ENCODE measurements at regions not wholly inside any gene's neighbourhood (a gene's known extent, or its start where the extent isn't known, plus 50 kb on each side); places are given as distances from the start of the nearest gene placed in this dataset.

DNA sequence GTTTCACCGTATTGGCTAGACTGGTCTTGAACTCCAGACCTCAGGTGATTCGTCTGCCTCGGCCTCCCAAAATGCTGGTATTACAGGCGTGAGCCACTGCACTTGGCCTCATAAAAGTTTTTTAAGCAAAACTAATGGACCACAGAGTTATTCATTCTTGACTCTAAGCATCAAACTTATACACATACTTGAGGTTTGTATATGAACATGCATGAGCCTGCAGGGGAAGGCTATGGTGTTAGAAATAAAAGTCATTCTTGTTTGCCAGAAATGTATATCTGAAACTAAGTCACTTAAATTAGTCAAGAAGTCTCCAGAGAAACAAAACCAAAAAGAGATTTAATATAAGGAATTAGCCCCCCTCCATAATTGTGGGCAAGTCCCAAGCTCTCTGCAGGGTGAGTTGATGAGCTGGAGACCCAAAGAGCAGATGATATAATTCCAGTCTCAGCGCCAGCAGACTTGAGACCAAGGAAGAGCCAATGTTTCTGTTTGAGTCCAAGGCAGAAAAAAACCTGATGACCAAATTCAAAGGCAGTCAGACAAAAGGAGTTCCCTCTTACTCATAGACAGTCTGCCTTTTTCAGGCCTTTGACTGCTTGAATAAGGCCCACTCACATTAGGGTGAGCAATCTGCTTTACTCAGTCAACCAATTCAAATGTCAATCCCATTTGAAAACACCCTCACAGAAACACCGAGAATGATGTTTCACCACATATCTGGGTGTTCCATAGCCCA lies 69.0 kb upstream of the DSG1 start:
- no peak for DNase-seq

DNA sequence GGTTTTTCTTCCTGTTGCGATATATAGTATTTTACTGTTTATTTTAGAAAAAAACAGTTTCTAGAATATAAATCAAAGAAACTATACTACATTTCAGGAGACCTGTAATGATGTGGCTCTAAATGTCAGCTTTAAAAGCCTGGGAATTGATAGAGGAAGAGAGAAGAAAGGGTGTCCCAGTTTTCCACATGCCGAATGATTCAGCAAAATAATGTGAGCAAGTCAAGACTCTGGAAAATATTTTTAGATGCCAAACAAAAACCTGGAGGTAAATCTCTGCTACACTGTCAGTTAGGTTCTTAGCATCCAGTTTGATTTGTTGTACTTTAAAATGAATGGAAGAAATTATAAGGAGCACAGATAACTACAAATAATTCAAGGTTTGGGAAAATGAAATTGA lies 67.1 kb upstream of the DSG1 start:
- DNase-seq, result peak; percentile 16

DNA sequence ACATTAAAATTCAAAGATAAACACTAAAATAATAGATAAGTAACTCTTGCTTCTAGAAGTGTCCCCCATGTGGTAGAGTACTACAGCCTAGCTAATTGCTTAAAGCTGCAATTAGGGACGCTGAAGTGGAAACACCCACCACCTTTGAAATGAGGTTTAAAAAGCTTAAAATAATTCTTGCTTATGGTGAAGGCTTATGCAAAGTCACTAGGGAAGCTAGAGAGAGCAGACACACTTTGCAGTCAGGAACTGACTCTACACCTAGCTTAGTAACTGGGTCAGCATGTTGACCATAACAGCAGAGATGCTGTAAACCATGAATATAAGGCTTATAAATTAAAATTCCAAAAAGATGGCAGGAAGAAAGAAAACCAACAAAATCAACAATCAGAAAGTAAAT lies 65.4 kb upstream of the DSG1 start:
- no peak for DNase-seq

DNA sequence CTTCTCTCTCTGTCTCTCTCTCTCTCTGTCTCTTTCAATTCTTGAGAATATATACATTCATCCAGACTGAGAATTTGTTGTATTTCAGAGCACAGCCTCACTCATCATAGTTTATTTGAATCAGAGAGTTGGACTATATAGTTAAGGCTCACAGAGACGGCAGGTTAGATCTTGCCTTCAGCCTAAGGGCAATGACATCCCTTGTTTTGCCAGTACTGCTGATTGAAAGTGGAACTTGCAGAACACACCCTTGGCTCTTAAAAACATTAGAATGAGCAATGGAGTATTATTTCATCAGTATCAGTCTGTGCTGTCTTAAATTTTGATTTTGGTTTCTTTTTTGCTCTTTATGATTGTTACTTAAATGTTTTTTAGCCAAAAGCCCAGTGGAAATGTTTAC lies 62.0 kb upstream of the DSG1 start:
- DNase-seq, result no peak

DNA sequence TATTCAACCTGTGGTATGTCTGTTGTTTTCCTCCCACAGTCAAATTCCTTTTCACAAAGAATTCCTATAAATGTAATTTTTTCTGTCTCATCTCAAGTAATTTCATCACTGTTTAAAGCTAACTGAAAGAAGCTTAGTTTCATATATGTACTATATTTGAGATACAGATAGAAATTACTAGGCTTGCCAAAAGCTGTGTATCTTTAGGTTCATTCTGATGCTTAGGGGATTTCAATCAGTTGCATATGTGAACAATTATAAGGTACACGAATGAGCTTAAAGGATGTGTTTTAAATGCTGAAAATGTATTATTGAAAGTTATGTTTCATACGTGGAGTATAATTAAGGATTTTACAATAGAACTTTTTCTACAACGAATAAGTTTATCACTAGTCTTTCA lies 59.2 kb upstream of the DSG1 start:
- no peak for DNase-seq

DNA sequence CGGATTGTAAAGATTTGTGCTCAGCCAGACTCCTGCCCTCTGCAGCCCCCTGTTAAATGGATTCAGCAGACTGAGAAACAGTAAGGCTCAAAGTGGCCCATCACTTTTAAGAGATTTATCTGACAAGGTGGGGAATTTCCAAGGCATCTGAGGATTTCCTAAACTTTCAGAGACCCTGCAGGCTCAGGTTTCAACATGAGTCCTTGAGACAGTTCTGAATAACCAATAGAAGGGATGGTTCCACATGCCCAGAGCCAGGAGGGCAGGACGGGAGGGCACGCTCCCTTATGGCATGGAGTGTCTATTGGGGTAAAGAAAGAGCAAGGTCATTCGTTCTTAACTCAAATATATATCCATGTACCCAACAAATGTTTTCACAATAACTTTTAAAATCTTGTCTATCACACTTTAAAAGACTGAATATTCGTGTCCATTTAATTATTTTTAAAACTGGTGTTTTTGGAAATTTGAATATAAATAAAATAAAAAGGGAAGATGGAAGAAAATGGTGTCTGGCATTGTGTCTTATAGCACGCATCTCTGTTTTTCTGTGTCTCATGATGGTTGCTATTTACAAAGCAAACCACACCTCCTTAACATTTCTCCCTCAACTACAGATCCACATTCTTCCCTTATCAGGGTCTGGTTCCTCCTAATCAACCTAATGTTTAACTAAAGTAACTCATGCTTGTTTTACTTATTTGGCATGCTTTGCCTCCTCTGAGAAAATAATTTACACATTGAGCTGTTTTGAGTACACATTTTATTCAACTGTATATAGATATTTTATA lies 56.0 kb upstream of the DSG1 start:
- no peak for DNase-seq

DNA sequence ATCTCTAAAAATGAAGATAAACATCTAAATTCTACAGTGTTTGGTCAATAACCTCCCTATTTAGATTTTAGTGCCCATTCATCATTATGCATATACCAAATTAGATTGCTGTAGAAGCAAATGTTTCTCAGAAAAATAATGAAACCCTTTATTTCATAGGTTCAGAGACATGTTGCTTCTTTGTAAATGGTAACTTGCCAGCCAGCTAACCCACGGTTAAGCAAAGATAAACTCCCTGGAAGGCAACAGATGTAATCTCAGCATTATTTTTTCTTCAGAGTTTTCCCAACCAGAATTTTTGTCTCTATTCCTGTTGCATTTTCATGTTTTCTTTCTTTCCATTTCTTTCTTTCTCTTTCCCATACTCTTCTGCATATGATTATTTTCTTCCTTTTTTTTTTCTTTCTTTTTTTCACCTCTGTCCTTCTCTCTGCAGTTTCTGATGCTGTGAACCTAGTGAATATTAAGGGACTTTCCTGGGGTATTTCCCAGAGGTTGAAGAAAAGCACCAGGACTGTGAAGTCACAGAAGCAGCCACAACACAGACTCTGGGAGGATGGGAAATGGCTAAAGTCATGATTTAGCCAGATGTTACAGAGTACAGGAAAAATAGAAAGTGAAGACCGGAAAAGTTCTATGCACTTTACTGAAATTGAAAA lies 50.0 kb upstream of the DSG1 start:
- DNase-seq, result no peak
